ENCODE measurements at regions not wholly inside any gene's neighbourhood (a gene's known extent, or its start where the extent isn't known, plus 50 kb on each side); places are given as distances from the start of the nearest gene placed in this dataset.
"Not testable (repeated sequence)": the region's sequence is repeated elsewhere in the genome, so short reads cannot be mapped to it uniquely, and the experiment has no call there.

- DNase-seq, result no peak
Measured at GRCh38 chr7:79709574-79710409, 256.3 kb upstream of the MAGI2 start.

DNA sequence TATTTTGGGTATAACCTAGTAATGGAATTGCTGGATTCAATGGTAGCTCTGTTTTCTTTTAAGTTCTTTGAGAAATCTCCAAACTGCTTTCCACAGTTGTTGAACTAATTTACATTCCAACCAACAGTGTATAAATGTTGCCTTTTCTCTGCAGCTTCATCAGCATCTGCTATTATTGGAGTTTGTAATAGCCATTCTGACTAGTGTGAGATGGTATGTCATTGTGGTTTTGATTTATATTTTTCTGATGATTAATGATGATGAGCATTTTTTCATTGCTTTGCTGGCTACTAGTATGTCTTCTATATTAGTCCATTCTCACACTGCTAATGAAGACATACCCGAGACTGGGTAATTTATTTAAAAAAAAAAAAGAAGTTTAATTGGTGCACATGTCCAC is 248.6 kb upstream of the MAGI2 start:
- DNase-seq, result no peak

- no peak for DNase-seq
Measured at GRCh38 chr7:79692015-79692414, 238.5 kb upstream of the MAGI2 start.

DNA sequence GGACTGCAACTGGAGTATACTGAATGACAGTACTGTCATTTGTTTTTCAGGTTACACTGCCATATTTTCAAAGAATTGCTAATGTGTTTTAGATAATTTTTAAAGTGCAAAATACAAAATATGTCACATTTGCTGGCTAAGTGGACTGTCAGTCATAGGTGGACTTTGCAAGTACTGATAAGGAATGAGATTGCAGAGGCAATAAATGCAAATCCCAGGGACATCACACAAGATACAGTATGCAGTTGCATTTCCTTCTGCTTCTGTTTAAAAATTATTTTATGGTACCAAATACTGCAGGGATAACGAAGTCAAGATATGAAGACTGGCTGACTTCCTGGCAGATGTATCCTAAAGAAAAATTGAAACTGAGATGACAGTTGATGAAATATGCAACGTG is 237.6 kb upstream of the MAGI2 start:
- no peak for DNase-seq

DNA sequence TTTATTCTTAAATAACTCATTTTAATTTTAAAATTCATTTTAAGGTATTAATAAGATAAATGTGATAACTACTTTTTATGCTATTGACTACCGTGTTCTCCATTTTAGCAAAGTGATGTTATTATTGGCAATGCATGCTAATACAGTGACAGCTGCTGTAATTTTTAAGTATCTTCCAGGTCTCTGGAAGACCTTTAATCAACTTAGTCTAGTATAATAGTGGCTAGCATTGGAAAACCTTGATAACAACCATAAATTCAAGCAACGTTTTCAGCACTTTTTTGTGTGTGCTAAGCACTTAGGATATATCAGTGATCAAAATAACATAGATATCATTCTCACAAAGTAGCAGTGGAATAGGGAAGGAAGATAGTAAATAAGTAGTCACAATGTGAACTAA is 230.9 kb upstream of the MAGI2 start:
- DNase-seq, result no peak

DNA sequence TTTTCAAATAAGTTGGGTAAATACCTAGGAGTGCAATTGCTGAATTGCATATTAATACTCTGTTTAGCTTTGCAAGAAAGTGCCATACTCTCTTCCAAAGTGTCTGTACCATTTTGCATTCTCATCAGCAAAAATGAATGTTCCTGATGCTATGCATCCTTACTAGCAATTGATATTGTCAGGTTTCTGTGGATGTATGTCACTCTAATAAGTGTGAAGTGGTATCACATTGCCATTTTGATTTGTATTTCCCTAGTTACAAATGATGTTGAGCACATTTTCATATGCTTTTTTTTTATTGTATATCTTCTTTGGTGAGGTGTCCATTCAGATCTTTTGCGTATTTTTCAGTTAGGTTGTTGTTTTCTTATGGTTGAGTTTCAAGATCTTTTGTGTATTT is 230.4 kb upstream of the MAGI2 start:
- no peak for DNase-seq

DNA sequence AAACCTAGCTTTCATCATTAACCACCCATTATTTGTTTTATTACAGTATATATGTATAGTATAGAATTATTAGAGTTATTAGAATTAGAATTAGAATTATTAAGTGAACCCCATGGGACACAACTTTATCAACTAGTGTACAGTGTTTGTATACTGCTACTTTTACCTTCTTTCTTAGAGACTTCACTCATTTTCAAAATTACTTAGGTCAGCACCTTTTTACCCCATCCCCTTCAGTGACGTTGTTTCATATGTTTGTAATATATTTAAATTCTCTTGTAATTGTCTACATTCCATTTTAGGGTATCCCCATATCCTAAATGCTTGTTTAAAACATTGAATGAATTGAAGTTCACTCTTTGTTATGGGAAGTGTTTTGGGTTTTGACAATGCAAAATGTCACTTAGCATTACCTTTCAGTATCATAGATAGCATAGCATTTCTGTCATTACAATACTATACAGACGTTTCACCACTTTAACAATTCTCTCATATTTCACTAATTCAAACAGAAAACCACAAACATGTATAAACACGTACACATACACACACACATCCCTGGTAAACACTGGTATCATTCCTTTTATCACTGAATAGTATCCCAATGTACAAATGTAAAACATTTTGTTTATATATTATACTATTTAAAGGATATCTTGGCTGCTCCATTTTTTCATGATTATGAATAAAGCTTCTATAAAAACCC is 229.9 kb upstream of the MAGI2 start:
- no peak for DNase-seq

DNA sequence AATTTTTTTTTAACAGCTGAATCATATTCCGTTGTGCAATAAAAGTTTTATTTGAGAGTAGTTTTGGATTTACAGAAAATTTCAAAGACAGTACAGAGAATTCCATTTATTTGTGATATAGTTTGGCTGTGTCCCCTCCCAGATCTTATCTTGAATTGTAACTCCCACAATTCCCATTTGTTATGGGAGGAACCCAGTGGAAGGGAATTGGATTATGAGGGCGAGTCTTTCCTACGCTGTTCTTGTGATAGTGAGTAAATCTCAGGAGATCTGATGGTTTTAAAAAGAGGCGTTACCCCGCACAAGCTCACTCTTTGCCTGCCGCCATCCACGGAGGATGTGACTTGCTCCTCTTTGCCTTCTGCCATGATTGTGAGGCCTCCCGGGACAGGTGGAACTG is 228.0 kb upstream of the MAGI2 start:
- DNase-seq, result no peak

DNA sequence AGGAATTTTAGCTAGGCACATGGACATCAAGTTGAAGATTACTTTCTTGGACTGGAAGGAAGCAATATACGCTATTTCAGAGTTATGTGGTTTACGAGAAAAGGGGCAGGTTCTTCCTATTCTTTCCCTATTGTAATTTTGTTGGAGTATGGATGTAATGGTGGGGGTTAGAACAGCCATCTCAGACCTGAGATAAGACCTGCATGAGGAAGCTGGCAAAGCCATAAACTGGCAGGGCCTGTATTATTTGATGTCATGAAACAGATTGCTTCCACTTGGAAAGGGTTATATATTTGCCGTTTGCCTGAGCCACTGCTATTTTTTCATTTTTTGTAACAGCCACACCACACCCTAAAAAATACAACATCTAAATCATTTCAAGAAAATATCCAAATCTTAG is 220.5 kb upstream of the MAGI2 start:
- DNase-seq, result no peak

- no peak for DNase-seq
Measured at GRCh38 chr7:79673421-79673820, 220.0 kb upstream of the MAGI2 start.

DNA sequence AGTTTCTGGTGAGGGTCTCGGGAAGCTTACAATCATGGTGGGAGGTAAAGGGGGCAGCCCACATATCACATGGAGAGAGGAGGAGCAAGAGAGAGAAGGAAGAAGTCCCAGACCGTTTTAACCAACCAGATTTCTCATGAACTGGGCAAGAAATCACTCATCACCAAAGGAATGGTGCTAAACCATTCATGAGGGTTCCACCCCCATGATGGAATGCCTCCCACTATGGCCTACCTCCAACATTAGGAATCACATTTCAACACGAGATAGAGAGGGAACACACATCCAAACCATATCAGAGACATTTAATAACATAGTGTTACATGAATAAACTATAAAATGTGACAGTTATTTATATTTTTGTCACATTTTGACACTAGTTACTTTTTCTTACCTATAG is 214.8 kb upstream of the MAGI2 start:
- DNase-seq, result no peak

GRCh38 chr7:79666472-79666871 is 213.0 kb upstream of the MAGI2 start:
- DNase-seq, result no peak

DNA sequence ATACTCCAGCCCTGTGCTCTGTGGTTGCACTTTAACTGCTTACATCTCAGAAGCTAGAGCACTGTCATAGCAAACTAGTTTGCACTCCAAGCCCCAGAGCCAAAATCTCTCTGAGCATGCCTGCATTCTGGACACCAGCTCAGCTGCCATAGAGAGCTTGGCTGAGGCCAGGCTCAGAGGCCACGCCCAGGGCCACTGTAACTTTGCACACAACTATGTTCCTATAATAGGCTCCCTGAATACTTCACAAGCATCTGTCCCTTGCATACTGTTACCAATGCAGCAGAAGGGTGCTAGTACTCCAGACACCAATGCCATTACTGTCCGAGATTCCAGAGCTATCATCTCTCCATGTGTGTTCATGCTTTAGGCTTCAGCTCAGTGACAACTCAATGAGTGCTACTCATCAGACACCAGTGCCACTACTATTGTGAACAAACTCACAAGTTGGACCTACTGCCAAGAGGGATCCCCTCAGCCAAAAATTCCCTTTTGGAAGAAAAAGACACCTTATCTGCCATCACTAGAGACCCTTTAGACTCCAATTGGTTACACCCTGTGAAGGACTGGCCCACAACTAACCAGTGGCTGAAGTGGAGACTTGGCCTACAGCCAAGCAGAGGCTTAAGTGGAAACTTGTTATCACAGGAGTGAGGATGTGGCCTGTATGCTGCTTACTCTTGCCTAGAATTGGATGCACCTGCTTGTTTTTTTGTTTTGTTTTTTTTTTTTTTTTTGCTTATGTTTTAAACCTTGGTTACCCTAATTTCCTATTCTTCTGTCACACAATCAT is 211.6 kb upstream of the MAGI2 start:
- no peak for DNase-seq

GRCh38 chr7:79658304-79658703 is 204.8 kb upstream of the MAGI2 start:
- no peak for DNase-seq

DNA sequence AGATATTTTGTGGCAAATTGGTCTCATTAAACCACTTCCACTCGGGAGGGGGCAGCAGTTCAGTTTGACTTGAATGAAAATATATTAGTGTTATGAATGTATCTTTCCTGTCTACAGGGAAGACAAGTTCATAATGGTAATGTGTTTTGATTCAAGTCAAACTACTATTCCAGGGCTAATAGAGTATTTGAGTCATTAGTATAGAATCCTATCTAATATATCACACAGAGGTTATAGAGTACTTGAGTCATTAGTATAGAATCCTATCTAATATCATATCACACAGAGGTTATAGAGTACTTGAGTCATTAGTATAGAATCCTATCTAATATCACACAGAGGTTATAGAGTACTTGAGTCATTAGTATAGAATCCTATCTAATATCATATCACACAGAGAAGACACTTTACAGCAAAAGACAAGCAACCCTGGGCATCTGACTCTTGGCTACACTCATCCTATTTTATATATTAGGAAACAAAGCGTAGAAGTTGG is 199.7 kb upstream of the MAGI2 start:
- no peak for DNase-seq

DNA sequence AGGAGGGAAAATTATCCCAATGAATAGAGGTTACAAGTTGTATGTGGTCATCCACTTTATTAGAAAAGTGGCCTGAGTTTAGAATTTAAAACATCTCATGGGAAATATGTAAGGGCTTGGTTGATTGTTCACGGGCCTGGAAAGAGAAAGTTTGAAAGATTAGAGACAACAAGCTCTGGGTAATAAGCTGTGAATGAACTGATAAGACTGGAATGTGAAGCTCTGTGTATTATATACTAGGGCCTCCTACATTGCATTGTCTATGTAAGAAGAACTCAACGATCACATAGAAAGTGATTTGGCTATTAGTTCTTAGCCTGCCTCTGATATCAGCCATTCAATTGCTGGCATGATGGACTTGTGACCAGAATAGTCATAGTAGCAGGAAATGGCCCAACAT is 199.2 kb upstream of the MAGI2 start:
- no peak for DNase-seq

DNA sequence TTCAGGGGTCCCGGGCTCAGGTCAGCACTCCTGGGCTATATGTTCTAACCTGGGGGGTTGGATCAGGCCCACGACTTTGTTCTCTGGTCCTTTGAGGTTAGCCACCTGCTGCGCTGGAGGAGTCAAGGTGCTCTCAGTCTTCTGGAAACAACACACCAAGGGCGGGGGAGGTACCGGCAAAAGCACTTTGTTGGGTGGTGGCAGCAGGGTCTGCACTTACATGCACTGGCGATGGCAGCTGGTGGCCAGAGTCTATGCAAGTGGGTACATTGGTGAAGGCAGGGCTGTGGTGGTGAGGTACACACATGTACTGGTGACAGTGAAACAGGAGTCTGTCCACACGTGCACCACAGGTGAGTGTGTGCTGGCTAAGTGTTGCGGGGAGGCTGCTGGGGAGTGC is 194.2 kb upstream of the MAGI2 start:
- no peak for DNase-seq

GRCh38 chr7:79646278-79646677 is 192.8 kb upstream of the MAGI2 start:
- DNase-seq, result no peak

- no peak for DNase-seq
Measured at GRCh38 chr7:79636849-79637248, 183.4 kb upstream of the MAGI2 start.

GRCh38 chr7:79625921-79626320 is 172.5 kb upstream of the MAGI2 start:
- not testable (repeated sequence) for DNase-seq

DNA sequence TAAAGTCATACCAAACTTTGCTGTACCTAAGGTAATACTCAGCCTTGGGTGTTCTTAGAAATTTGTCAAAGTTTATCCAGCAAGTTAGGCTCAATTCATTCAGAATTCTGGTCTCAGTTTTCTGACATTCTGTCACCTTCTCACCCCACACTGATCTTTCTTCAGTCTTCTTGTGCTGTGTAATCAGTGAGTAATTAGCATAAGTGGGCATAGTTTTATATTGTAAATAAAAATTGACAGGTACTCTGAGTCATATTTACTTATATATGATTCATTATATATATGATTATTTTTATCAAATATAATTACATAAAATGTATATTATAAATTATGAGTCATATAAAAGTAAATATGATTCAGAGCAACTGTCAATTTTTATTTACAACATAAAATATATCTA is 170.9 kb upstream of the MAGI2 start:
- DNase-seq, result no peak

DNA sequence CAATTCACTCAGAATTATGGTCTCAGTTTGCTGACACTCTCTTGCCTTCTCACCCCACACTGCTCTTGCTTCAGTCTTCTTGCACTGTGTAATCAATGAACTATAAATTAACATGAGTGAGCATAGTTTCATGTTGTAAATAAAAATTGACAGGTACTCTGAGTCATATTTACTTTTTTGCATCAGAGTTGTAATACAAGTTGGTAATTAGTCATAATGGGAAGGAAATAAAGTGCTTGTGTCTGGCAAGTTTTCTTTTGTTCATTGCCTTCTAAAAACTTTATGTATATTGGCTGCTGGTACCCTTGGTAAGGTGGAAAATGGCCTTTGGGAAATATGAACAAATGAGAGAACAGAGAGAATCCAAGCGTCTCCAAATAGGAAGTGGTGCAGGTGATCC is 169.3 kb upstream of the MAGI2 start:
- DNase-seq, result no peak

GRCh38 chr7:79620291-79620690 is 166.8 kb upstream of the MAGI2 start:
- no peak for DNase-seq

GRCh38 chr7:79619216-79619615 is 165.7 kb upstream of the MAGI2 start:
- no peak for DNase-seq
